Brain microvascular endothelial cell (primary cell): ENCODE measurements at regions not wholly inside any gene's neighbourhood (a gene's known extent, or its start where the extent isn't known, plus 50 kb on each side); places are given as distances from the start of the nearest gene placed in this dataset.

Experiments used
- DNase-seq: peaks from one replicate; pipeline ENCODE4 v3.0.0-alpha.2; 2020
- H3K27ac ChIP-seq: fragments of 250-450 bp; sonication (Bioruptor Pico); 2 replicates; pipeline ENCODE4 v1.5.1; 2020; ENCODE audit warnings: mild to moderate bottlenecking, moderate library complexity
- H3K27me3 ChIP-seq: fragments of 250-450 bp; sonication (Bioruptor Pico); replicated peaks from 2 replicates; pipeline ENCODE4 v1.5.1; 2020; ENCODE audit warnings: mild to moderate bottlenecking
- H3K36me3 ChIP-seq: fragments of 250-450 bp; sonication (Bioruptor Pico); replicated peaks from 2 replicates; pipeline ENCODE4 v1.5.1; 2020; ENCODE audit warnings: mild to moderate bottlenecking
- H3K4me3 ChIP-seq: 2 replicates; pipeline ENCODE4 v1.5.1; 2011; ENCODE audit warnings: low read depth, mild to moderate bottlenecking, control low read depth, low read length, moderate library complexity
- CTCF ChIP-seq: IDR thresholded peaks from 2 replicates; pipeline ENCODE4 v1.5.1; 2011; ENCODE audit warnings: low read depth, mild to moderate bottlenecking, moderate library complexity, low read length, control low read depth, inconsistent platforms; ENCODE audit errors: missing control alignments
- in situ Hi-C: cut with HindIII; loops from 2 replicates; pipeline ENCODE4 v1.10.0; 2017; ENCODE audit warnings: low sequenced_read_pairs, low pct_ligation_motif_present

DNA sequence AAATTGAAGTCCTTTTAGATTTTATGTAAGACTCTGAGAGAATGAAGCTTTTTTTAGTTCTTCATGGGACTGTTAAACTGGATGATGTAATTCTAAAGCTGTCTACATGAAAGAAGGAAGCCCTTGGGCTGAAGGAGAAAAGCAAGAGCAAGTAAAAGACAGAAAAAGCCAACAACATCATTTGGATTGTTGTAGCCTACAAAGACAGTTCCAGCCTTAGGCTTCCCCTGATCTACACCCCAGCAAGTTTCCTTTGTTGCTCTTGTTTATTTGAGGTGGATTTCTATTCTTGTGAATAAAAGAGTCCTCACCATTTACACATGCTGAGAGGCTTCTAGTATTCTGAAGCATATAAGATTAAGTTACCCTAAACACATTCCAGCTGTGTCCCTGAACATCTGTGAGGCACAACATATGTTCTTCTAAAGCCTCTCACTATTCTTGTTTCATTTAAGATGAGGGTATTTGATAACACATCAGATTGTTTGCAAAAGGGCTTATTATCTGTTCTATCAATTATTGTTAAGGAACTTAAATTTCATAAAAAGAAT is 377.8 kb downstream of the LNPK start:
- no peaks in the 10 kb centered on the region for H3K27me3 ChIP-seq
- no peak overlapping the region for H3K27ac ChIP-seq
- DNase-seq = no peak
- no peaks in the 10 kb centered on the region for H3K36me3 ChIP-seq
- in situ Hi-C loops = no loop called here
- TF ChIP-seq CTCF = no peak
- H3K4me3 ChIP-seq = no peak overlapping the region

DNA sequence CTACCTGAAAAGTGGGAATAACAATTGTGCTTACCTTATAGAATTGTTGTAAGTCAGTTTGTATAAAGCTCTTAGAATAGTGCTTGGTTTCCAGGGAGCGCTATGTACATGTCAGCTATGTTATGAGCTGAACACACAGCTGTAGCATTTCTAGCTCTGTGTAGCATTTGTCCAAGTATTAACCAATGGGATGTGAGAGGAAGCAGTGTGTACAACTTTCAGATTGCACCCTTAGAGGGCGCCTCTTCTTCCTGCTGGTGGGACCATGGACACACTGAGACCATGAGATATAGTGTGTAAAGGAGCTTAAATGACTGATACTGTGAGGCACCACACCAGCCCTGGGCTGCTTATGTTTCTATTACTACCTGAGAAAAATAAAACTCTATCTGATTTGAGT is 380.2 kb downstream of the LNPK start:
- Histone ChIP-seq H3K4me3 (no peak overlapping the region), H3K27ac (no peak overlapping the region), H3K27me3 (no peaks in the 10 kb centered on the region), H3K36me3 (no peaks in the 10 kb centered on the region)
- DNase-seq = no peak
- no peak for TF ChIP-seq CTCF
- in situ Hi-C loops = no loop called here

DNA sequence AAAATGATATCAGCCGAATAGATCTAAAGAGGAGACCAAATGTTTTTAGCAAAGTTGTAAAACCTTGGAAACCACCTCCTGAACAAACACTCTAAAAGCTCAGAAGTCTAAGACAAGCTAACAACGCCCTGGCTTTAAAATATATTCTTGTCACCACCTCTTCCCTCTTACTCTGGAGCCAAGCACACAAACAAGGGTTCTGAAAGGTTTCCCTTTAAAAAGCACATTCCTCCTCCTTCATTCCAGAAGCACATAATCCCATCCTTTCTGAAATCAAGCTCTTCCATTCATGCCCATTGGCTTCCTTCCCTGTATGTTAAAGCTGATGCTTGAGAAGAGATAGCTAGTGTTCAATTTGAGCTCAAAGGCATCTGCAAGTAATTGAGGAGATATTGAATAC is 382.0 kb downstream of the LNPK start:
- Histone ChIP-seq H3K36me3 (no peaks in the 10 kb centered on the region), H3K27ac (no peak overlapping the region), H3K27me3 (no peaks in the 10 kb centered on the region), H3K4me3 (no peak overlapping the region)
- in situ Hi-C loops = no loop called here
- no peak for TF ChIP-seq CTCF
- DNase-seq = no peak

DNA sequence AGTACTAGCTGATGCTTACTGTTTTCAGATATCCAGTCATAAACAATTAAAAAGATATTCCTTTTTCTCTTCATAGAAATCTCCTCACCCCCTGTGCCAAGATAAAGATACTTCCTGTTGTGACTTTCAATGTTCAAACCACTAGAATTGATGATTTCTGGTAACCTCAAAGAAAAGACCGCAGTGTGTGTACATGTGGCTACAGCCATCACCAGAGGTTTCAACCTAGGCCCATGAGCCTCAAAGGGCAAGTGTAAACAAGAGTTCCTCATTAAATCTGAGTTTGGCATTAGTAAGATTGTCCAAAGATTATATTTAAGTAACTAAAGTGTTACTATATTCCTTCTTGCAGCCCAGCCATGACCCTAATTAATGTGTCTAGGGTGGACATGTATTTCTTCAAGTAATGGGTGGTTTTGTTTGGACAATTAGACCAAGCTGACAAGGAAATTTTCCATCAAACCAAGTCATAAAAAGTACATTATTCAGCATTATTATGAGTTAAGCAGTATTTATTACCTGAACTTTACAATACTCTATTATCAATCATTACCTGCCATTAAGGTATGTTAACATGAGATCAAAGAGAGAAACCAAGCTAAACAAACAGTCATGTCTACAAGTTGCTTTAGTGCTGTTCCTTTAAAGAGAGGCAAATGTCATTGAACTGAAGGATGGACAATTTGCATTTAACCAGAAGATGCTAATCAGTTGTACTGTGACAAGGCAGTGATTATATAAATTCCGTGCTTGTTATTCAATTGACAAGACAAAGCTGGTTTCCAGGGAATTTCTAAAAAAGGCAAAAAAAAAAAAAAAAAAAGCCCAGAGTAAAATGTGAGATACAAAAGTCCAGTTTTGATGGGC is 382.7 kb downstream of the LNPK start:
- H3K4me3 ChIP-seq = no peak overlapping the region
- no peak for DNase-seq
- no peak overlapping the region for H3K27ac ChIP-seq
- no peaks in the 10 kb centered on the region for H3K36me3 ChIP-seq
- in situ Hi-C loops = no loop called here
- no peaks in the 10 kb centered on the region for H3K27me3 ChIP-seq
- TF ChIP-seq CTCF = no peak

DNA sequence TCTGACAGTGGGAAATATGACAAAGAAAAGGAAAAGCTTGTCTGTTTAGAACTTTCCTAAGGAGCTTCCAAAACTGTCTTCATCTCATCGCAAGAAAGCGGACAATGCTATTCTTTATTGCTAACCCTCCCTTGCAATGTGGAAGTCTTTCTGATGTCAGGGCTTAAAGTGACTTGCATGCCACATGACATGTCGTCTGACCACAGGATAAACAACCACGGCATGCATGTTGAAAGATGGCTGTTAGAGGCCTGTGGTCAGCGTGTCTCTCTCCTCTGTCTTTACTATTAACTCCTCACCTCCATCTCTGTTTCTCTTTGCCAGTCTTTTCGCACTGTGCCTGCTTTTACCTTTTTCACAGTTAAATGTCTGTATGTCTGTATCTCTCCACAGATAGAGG is 389.8 kb downstream of the LNPK start:
- no peak for DNase-seq
- Histone ChIP-seq H3K4me3 (no peak overlapping the region), H3K36me3 (no peaks in the 10 kb centered on the region), H3K27me3 (no peaks in the 10 kb centered on the region), H3K27ac (no peak overlapping the region)
- no peak for TF ChIP-seq CTCF
- in situ Hi-C loops = no loop called here
